Sigmoid colon (tissue), 6 donors: ENCODE measurements at regions not wholly inside any gene's neighbourhood (a gene's known extent, or its start where the extent isn't known, plus 50 kb on each side); places are given as distances from the start of the nearest gene placed in this dataset.
A peak's percentile ranks its signal among the peaks of the same experiment; 100 is the strongest.

ENCODE experiments used
- DNase-seq: peaks from one replicate; pipeline ENCODE4 v3.0.0-alpha.2; 2019
- H3K27ac ChIP-seq, 4 donors: fragments of 200-600 bp; sonication (generic); one replicate each; pipeline ENCODE4 v1.5.1; 2016 to 2019; ENCODE audit warnings: mild to moderate bottlenecking in 1 of 4
- H3K27me3 ChIP-seq, 3 donors: fragments of 200-600 bp; sonication (generic); one replicate each; pipeline ENCODE4 v1.5.1; 2019; ENCODE audit warnings: mild to moderate bottlenecking in 1 of 3
- H3K36me3 ChIP-seq, 4 donors: fragments of 200-600 bp; sonication (generic); one replicate each; pipeline ENCODE4 v1.5.1; 2016 to 2019
- H3K4me1 ChIP-seq, 4 donors: fragments of 200-600 bp; sonication (generic); one replicate each; pipeline ENCODE4 v1.5.1; 2017 to 2019
- H3K4me3 ChIP-seq, 4 donors: fragments of 200-600 bp; sonication (generic); one replicate each; pipeline ENCODE4 v1.5.1; 2017 to 2019; ENCODE audit warnings: mild to moderate bottlenecking in 2 of 4, moderate library complexity in 1 of 4
- H3K9me3 ChIP-seq, 4 donors: fragments of 200-600 bp in 3 of 4; sonication (generic) in 3 of 4; one replicate each; pipeline versions ENCODE4 v1.5.1 to v1.6.1; 2013 to 2019
- CTCF ChIP-seq, 4 experiments: fragments of 450-650 bp in 3 of 4; fragments of 200-600 bp in 1 of 4; IDR thresholded peaks; one replicate each; pipeline ENCODE4 v1.5.1; 2016 to 2019; ENCODE audit warnings: antibody characterized with exemption in 4 of 4, mild to moderate bottlenecking in 3 of 4, moderate library complexity in 2 of 4
- EP300 ChIP-seq, 4 donors: sonication (generic); formaldehyde crosslinking; IDR thresholded peaks; one replicate each; pipeline ENCODE4 v1.6.1; 2017; ENCODE audit warnings: antibody characterized with exemption in 4 of 4
- POLR2A ChIP-seq, 2 donors: fragments of 450-650 bp; IDR thresholded peaks; one replicate each; pipeline ENCODE4 v1.6.1; 2016; ENCODE audit warnings: antibody characterized with exemption in 2 of 2, mild to moderate bottlenecking in 2 of 2, moderate library complexity in 2 of 2
- POLR2AphosphoS5 ChIP-seq, 4 donors: sonication (generic); formaldehyde crosslinking; IDR thresholded peaks; one replicate each; pipeline ENCODE4 v1.6.1; 2017; ENCODE audit warnings: antibody characterized with exemption in 4 of 4
- WGBS, 2 donors: extraction: QIAGEN DNeasy Blood & Tissue Kit; methylation state at CpG; one replicate each; pipeline ENCODE4 v1.1.7; 2013; 5-methylcytosine and 5-hydroxymethylcytosine counted together
- intact Hi-C: fragments of 100-400 bp; cut with DNase I; formaldehyde crosslinking; loops from one replicate; pipeline ENCODE4 v1.15.1; 2023
- donor health status: healthy with polysubstance abuse.
- donor health status: healthy.

GRCh38 chr7:31439165-31439564 is 74.7 kb upstream of the ITPRID1 start:
- intact Hi-C loops, result no loop called here
- Histone ChIP-seq H3K27ac (no peak overlapping the region), H3K4me3 (no peak overlapping the region), H3K9me3 (no peaks in the 10 kb centered on the region), H3K27me3 (no peaks in the 10 kb centered on the region), H3K4me1 (no peaks in the 10 kb centered on the region), H3K36me3 (no peaks in the 10 kb centered on the region)
- no peak for TF ChIP-seq POLR2AphosphoS5 (IDR thresholded peaks at IDR 0.05)
- WGBS, 2 donors, result 72 to 83% methylated on average over 3 of the region's 3 CpGs
- no peak for DNase-seq

GRCh38 chr7:31440511-31440910 is 73.4 kb upstream of the ITPRID1 start:
- intact Hi-C loops, result loop anchor here (5.0 kb wide), 2 partner anchors 192 to 297 kb away; no protein-coding TSS in a partner anchor
- Histone ChIP-seq H3K27ac (no peak overlapping the region), H3K36me3 (no peaks in the 10 kb centered on the region), H3K4me1 (no peaks in the 10 kb centered on the region), H3K9me3 (no peaks in the 10 kb centered on the region), H3K27me3 (no peaks in the 10 kb centered on the region), H3K4me3 (no peak overlapping the region)
- DNase-seq, result no peak
- no peak for TF ChIP-seq CTCF (IDR thresholded peaks at IDR 0.05)
- TF ChIP-seq POLR2AphosphoS5 (IDR thresholded peaks at IDR 0.05), result no peak
- no peak for TF ChIP-seq EP300 (IDR thresholded peaks at IDR 0.05)
- TF ChIP-seq POLR2A (IDR thresholded peaks at IDR 0.05), result no peak
- WGBS, 2 donors, result 79 to 81% methylated on average over 3 of the region's 3 CpGs

GRCh38 chr7:31442626-31443025 is 71.3 kb upstream of the ITPRID1 start:
- intact Hi-C loops, result loop anchor here (5.0 kb wide), 2 partner anchors 190 to 295 kb away; no protein-coding TSS in a partner anchor
- no peaks in the 10 kb centered on the region for H3K4me1 ChIP-seq
- H3K27ac ChIP-seq, result no peak overlapping the region
- TF ChIP-seq EP300 (IDR thresholded peaks at IDR 0.05), result no peak
- TF ChIP-seq POLR2A (IDR thresholded peaks at IDR 0.05), result no peak
- no peak for TF ChIP-seq CTCF (IDR thresholded peaks at IDR 0.05)
- TF ChIP-seq POLR2AphosphoS5 (IDR thresholded peaks at IDR 0.05), result no peak
- WGBS, 2 donors, result 12 to 38% methylated on average over 4 of the region's 4 CpGs
- no peaks in the 10 kb centered on the region for H3K36me3 ChIP-seq
- H3K9me3 ChIP-seq, result no peaks in the 10 kb centered on the region
- H3K4me3 ChIP-seq, result no peak overlapping the region
- H3K27me3 ChIP-seq, result no peaks in the 10 kb centered on the region
- DNase-seq, result no peak

GRCh38 chr7:31443457-31443856 is 70.4 kb upstream of the ITPRID1 start:
- H3K27me3 ChIP-seq, result no peaks in the 10 kb centered on the region
- TF ChIP-seq CTCF (IDR thresholded peaks at IDR 0.05) (peak in 3 of 4 experiments; percentile 52 to 68 (median 54)), POLR2A (IDR thresholded peaks at IDR 0.05) (no peak), EP300 (IDR thresholded peaks at IDR 0.05) (no peak), POLR2AphosphoS5 (IDR thresholded peaks at IDR 0.05) (no peak)
- H3K4me3 ChIP-seq, result no peak overlapping the region
- H3K4me1 ChIP-seq, result no peaks in the 10 kb centered on the region
- no peaks in the 10 kb centered on the region for H3K9me3 ChIP-seq
- no peaks in the 10 kb centered on the region for H3K36me3 ChIP-seq
- intact Hi-C loops, result loop anchor here (5.0 kb wide), 2 partner anchors 189 to 294 kb away; no protein-coding TSS in a partner anchor
- no peak for DNase-seq
- WGBS, 2 donors, result 0% methylated on average over 1 of the region's 1 CpG
- no peak overlapping the region for H3K27ac ChIP-seq

GRCh38 chr7:31444196-31444595 is 69.7 kb upstream of the ITPRID1 start:
- intact Hi-C loops, result loop anchor here (5.0 kb wide), 2 partner anchors 188 to 293 kb away; no protein-coding TSS in a partner anchor
- no peak for DNase-seq
- H3K4me1 ChIP-seq, result no peaks in the 10 kb centered on the region
- no peaks in the 10 kb centered on the region for H3K27me3 ChIP-seq
- TF ChIP-seq CTCF (IDR thresholded peaks at IDR 0.05), result no peak
- TF ChIP-seq POLR2A (IDR thresholded peaks at IDR 0.05), result no peak
- no peak for TF ChIP-seq EP300 (IDR thresholded peaks at IDR 0.05)
- TF ChIP-seq POLR2AphosphoS5 (IDR thresholded peaks at IDR 0.05), result no peak
- no peak overlapping the region for H3K27ac ChIP-seq
- no peaks in the 10 kb centered on the region for H3K36me3 ChIP-seq
- WGBS, 2 donors, result 14 to 39% methylated on average over 2 of the region's 2 CpGs
- H3K4me3 ChIP-seq, result no peak overlapping the region
- no peaks in the 10 kb centered on the region for H3K9me3 ChIP-seq
